HG03135 (cell line): ENCODE measurements at regions not wholly inside any gene's neighbourhood (a gene's known extent, or its start where the extent isn't known, plus 50 kb on each side); places are given as distances from the start of the nearest gene placed in this dataset.

Experiments
- ATAC-seq: cut with Tn5 transposase; IDR thresholded peaks from one replicate; pipeline ENCODE4 v1.9.1; 2021; ENCODE audit warnings: mild to moderate bottlenecking, moderate library complexity; ENCODE audit not compliant: unreplicated experiment

GRCh38 chr15:26477044-26477443 lies 295.8 kb downstream of the GABRB3 start:
- ATAC-seq, result no peak

GRCh38 chr15:26475554-26475953 lies 297.3 kb downstream of the GABRB3 start:
- ATAC-seq, result no peak

GRCh38 chr15:26472661-26473060 lies 300.2 kb downstream of the GABRB3 start:
- no peak for ATAC-seq

- no peak for ATAC-seq
These were observed 310.8 kb downstream of the GABRB3 start for GRCh38 chr15:26461847-26462608.

- ATAC-seq, result no peak
These were observed 312.7 kb downstream of the GABRB3 start for GRCh38 chr15:26460165-26460564.

GRCh38 chr15:26455828-26456227 lies 317.0 kb downstream of the GABRB3 start:
- no peak for ATAC-seq

- ATAC-seq, result no peak
These were observed 319.0 kb downstream of the GABRB3 start for GRCh38 chr15:26453914-26454313.

- no peak for ATAC-seq
These were observed 320.9 kb downstream of the GABRB3 start for GRCh38 chr15:26451995-26452394.

GRCh38 chr15:26449291-26449690 lies 323.6 kb downstream of the GABRB3 start:
- ATAC-seq, result no peak

GRCh38 chr15:26443321-26443720 lies 329.5 kb downstream of the GABRB3 start:
- no peak for ATAC-seq

GRCh38 chr15:26442680-26443079 lies 330.2 kb downstream of the GABRB3 start:
- ATAC-seq, result no peak

- no peak for ATAC-seq
These were observed 333.2 kb downstream of the GABRB3 start for GRCh38 chr15:26439681-26440080.

- no peak for ATAC-seq
These were observed 334.1 kb downstream of the GABRB3 start for GRCh38 chr15:26438718-26439117.

- ATAC-seq, result no peak
These were observed 334.6 kb downstream of the GABRB3 start for GRCh38 chr15:26438316-26438715.

- no peak for ATAC-seq
These were observed 339.0 kb downstream of the GABRB3 start for GRCh38 chr15:26433818-26434217.

GRCh38 chr15:26433060-26433459 lies 339.8 kb downstream of the GABRB3 start:
- no peak for ATAC-seq

- ATAC-seq, result no peak
These were observed 351.8 kb downstream of the GABRB3 start for GRCh38 chr15:26421065-26421464.

- no peak for ATAC-seq
These were observed 377.2 kb downstream of the GABRB3 start for GRCh38 chr15:26395624-26396023.

- ATAC-seq, result no peak
These were observed 378.1 kb downstream of the GABRB3 start for GRCh38 chr15:26394801-26395200.

- no peak for ATAC-seq
These were observed 379.9 kb downstream of the GABRB3 start for GRCh38 chr15:26392956-26393355.

- ATAC-seq, result no peak
These were observed 381.2 kb downstream of the GABRB3 start for GRCh38 chr15:26391567-26392194.

GRCh38 chr15:26382444-26383072 lies 390.3 kb downstream of the GABRB3 start:
- no peak for ATAC-seq
